ENCODE measurements at regions not wholly inside any gene's neighbourhood (a gene's known extent, or its start where the extent isn't known, plus 50 kb on each side); places are given as distances from the start of the nearest gene placed in this dataset.

DNA sequence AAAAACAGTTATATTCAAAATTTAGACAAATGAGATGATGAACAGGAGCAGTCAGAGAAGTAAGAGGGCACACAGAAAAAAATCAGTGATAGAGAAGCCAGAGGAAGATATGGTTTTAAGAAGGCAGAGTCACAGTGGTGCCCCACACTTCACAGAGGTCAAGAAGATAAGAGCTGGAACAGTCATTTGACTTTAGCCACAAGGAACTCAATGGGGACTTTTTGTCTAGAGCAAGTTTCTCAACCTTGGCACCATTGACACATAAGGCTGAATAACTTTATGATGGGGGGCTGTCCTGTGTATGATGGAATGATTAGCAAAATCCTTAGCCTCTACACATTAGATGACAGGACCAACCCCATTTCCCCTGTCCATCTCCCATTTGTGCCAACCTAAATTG lies 172.8 kb upstream of the PLEKHG7 start:
- TF ChIP-seq, protein P1, sequence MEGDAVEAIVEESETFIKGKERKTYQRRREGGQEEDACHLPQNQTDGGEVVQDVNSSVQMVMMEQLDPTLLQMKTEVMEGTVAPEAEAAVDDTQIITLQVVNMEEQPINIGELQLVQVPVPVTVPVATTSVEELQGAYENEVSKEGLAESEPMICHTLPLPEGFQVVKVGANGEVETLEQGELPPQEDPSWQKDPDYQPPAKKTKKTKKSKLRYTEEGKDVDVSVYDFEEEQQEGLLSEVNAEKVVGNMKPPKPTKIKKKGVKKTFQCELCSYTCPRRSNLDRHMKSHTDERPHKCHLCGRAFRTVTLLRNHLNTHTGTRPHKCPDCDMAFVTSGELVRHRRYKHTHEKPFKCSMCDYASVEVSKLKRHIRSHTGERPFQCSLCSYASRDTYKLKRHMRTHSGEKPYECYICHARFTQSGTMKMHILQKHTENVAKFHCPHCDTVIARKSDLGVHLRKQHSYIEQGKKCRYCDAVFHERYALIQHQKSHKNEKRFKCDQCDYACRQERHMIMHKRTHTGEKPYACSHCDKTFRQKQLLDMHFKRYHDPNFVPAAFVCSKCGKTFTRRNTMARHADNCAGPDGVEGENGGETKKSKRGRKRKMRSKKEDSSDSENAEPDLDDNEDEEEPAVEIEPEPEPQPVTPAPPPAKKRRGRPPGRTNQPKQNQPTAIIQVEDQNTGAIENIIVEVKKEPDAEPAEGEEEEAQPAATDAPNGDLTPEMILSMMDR (IDR thresholded peaks at IDR 0.05), result no peak
- no peak overlapping the region for H3K27ac ChIP-seq
- H3K36me3 ChIP-seq, result no peaks in the 10 kb centered on the region
- H3K4me1 ChIP-seq (ENCODE audit: control insufficient read depth in 1 of 2, low read depth in 2 of 2), result peaks cover 5 to 12% of the 10 kb centered on the region in 2 donors
- H3K27me3 ChIP-seq (replicated peaks; ENCODE audit: insufficient read depth), result no peaks in the 10 kb centered on the region
- no peak for DNase-seq (ENCODE audit: low spot score)
- no peak overlapping the region for H3K4me3 ChIP-seq
- no peaks in the 10 kb centered on the region for H3K9me3 ChIP-seq
- no peak for ATAC-seq (ENCODE audit: insufficient number of reproducible peaks, low FRiP score, low read depth)

- DNase-seq (ENCODE audit: low spot score), result no peak
- Histone ChIP-seq H3K27me3 (replicated peaks; ENCODE audit: insufficient read depth) (no peaks in the 10 kb centered on the region), H3K4me3 (no peak overlapping the region), H3K36me3 (no peaks in the 10 kb centered on the region), H3K27ac (no peak overlapping the region), H3K4me1 (ENCODE audit: control insufficient read depth in 1 of 2, low read depth in 2 of 2) (peaks cover 2 to 5% of the 10 kb centered on the region in 2 donors), H3K9me3 (no peaks in the 10 kb centered on the region)
- TF ChIP-seq, protein P1 (IDR thresholded peaks at IDR 0.05), result no peak
- no peak for ATAC-seq (ENCODE audit: insufficient number of reproducible peaks, low FRiP score, low read depth)
Measured at GRCh38 chr12:92528586-92528985, 174.2 kb upstream of the PLEKHG7 start.

GRCh38 chr12:92528097-92528496 lies 174.7 kb upstream of the PLEKHG7 start:
- Histone ChIP-seq H3K9me3 (no peaks in the 10 kb centered on the region), H3K27ac (no peak overlapping the region), H3K4me3 (no peak overlapping the region), H3K27me3 (replicated peaks; ENCODE audit: insufficient read depth) (no peaks in the 10 kb centered on the region), H3K36me3 (no peaks in the 10 kb centered on the region), H3K4me1 (ENCODE audit: control insufficient read depth in 1 of 2, low read depth in 2 of 2) (no peaks in the 10 kb centered on the region)
- ATAC-seq (ENCODE audit: insufficient number of reproducible peaks, low FRiP score, low read depth), result no peak
- DNase-seq (ENCODE audit: low spot score), result no peak
- TF ChIP-seq, protein P1 (IDR thresholded peaks at IDR 0.05), result no peak

DNA sequence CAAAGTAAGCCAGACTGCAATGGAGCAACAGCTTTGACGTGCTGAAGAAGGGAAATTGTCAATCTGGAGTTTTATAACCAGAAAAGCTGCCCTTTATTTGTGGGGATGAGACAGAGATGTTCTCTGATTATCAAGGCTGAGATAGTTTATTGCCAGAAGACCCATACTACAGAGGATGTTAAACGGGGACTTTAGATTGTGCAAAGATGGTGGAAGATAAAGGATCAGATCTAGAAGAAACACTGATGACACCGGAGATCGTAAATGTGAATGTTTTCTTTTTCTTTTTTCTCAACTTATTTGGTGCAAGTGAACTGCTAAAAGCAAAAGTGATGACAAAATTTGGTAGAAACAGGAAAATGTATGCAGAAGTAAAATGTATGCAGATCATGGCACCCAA lies 178.3 kb upstream of the PLEKHG7 start:
- no peak overlapping the region for H3K27ac ChIP-seq
- TF ChIP-seq, protein P1 (IDR thresholded peaks at IDR 0.05), result no peak
- no peak for ATAC-seq (ENCODE audit: insufficient number of reproducible peaks, low FRiP score, low read depth)

GRCh38 chr12:92520511-92520910 lies 182.3 kb upstream of the PLEKHG7 start:
- DNase-seq (ENCODE audit: low spot score) (no peak), ATAC-seq (ENCODE audit: insufficient number of reproducible peaks, low FRiP score, low read depth) (no peak)
- TF ChIP-seq, protein P1 (IDR thresholded peaks at IDR 0.05), result no peak
- Histone ChIP-seq H3K9me3 (no peaks in the 10 kb centered on the region), H3K4me3 (no peak overlapping the region), H3K4me1 (ENCODE audit: control insufficient read depth in 1 of 2, low read depth in 2 of 2) (no peaks in the 10 kb centered on the region), H3K27me3 (replicated peaks; ENCODE audit: insufficient read depth) (no peaks in the 10 kb centered on the region), H3K27ac (no peak overlapping the region), H3K36me3 (no peaks in the 10 kb centered on the region)

More for the DNA sequence above, 178.3 kb upstream of the PLEKHG7 start:
- Histone ChIP-seq H3K9me3 (no peaks in the 10 kb centered on the region), H3K4me1 (ENCODE audit: control insufficient read depth in 1 of 2, low read depth in 2 of 2) (no peaks in the 10 kb centered on the region), H3K27me3 (replicated peaks; ENCODE audit: insufficient read depth) (no peaks in the 10 kb centered on the region), H3K4me3 (no peak overlapping the region), H3K36me3 (no peaks in the 10 kb centered on the region)
- no peak for DNase-seq (ENCODE audit: low spot score)
